NCI-H510A (cell line): ENCODE measurements at regions not wholly inside any gene's neighbourhood (a gene's known extent, or its start where the extent isn't known, plus 50 kb on each side); places are given as distances from the start of the nearest gene placed in this dataset.
"Not testable (repeated sequence)": the region's sequence is repeated elsewhere in the genome, so short reads cannot be mapped to it uniquely, and the experiment has no call there.

Experiments
- DNase-seq: peaks from one replicate; lab custom pipeline; 2025; lab: John Stamatoyannopoulos, UW

DNA sequence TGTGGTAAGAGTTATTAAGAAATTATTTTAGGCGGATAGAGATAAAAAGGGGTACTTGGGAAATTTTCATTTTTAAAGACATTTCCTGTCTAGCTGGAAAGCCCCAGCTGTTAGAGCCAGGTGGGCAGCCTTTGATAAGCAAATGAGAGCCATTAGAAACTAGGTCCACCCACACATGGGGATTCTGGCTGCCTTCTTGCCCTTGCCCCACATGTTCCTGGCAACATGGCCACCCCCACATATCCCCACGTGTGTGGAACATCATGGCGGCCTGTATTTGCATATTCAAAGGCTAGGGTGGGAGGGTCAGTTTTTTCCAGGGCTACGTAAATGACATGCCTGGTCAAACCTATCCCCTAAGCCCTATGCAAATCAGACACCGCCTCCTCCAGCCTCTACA is 1382.1 kb downstream of the AACS start:
- DNase-seq, result no peak

DNA sequence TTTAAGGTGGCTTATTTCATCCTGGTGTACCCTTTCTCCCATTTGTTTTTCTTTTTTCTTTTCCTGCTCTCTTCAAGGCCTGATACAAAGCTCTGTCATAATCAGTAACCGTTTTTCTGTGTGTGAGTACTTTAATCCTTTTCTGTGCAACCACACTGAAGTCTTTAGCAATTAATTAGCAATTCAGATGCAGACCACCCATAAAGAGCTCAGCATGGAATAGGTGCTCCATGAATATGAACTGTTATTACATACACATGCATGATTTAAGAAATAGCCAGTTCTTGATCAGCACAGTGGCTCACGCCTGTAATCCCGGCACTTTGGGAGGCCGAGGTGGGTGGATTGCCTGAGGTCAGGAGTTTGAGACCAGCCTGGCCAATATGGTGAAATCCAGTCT is 1386.6 kb downstream of the AACS start:
- no peak for DNase-seq

GRCh38 chr12:126452686-126453085 is 1387.5 kb downstream of the AACS start:
- not testable (repeated sequence) for DNase-seq

GRCh38 chr12:126454581-126454980 is 1389.3 kb downstream of the AACS start:
- DNase-seq, result no peak

- no peak for DNase-seq
Observed at GRCh38 chr12:126457776-126458175, 1392.5 kb downstream of the AACS start.

GRCh38 chr12:126464153-126464552 is 1398.9 kb downstream of the AACS start:
- DNase-seq, result no peak

DNA sequence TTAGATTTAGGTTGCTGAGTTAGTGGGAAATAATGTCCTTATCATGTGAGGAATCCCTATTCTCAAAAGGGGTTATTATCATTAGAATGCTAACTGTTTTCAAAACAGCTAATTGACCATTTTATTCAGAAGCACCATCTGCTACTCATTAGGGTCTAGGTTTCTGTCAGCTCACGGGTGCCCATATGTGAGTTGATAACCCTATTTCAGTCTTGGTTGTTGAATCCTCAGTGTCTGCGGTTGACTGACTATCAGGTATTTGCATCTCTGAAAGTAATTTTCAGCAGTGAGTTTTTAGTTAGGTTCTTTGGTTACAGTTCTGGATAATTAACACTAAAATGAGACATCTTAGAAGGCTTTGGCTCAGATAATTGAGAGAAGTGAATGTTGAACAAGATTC is 1404.0 kb downstream of the AACS start:
- no peak for DNase-seq

- no peak for DNase-seq
Observed at GRCh38 chr12:126474703-126475102, 1409.5 kb downstream of the AACS start.

GRCh38 chr12:126480451-126480850 is 1415.2 kb downstream of the AACS start:
- no peak for DNase-seq

GRCh38 chr12:126481688-126482087 is 1416.5 kb downstream of the AACS start:
- DNase-seq, result no peak

- no peak for DNase-seq
Observed at GRCh38 chr12:126482238-126482889, 1417.1 kb downstream of the AACS start.

DNA sequence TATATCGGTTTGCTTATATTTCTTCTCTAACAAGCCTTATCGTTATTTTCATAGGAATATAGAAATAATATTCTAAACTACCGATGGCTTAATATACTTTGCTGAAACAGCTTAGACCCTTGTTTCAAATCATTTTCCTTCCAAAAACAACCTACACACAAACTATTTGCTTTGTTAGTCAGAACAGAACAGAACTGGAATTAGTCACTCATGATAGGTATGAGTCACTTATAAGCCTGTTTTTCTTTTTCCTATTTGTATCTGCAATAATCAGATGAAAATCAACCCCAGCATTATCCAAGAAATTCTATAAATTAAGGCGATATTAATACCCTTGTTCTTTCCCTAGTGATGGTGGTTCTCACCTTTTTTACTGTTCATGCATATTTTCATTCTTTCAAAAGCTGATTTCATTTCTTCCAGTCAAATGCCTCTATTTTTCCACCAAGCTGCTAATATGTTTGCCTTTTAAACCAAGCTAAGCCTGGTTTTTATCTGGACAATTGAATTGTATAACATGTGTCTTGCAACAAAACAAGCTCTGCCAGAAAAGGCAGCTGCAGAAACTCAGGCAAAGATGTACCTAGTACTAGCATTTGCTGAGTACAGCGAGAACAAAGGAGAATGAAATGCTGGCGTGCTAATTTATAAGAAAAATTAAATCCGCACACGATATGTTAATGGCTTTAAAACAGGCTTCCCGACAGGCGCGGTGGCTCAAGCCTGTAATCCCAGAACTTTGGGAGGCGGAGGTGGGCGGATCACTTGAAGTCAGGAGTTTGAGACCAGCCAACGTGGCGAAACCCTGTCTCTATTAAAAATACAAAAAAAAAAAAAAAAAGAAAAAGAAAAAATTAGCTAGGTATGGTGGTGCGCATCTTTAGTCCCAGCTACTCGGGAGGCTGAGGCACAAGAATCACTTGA is 1418.2 kb downstream of the AACS start:
- no peak for DNase-seq

GRCh38 chr12:126487431-126487980 is 1422.3 kb downstream of the AACS start:
- DNase-seq, result no peak

- no peak for DNase-seq
Observed at GRCh38 chr12:126488806-126489205, 1423.6 kb downstream of the AACS start.

DNA sequence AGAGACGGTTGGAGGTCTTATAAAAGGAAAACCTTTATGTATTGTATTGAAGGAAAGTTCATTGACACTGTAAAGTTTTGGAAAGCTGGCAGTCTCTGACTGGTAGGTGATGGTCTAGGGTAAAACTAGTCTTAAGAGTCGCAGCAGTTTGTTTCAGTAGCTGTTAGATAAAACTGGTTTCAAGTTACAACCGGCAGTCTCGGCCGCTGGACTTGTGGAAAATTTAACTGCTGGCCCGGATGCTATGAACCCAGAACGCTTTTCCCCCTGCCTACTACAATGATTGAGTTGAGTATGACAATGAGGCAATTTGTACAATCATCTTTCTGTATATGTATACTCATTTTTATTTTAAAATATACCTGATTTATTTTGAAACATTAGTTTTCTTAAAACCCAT is 1426.9 kb downstream of the AACS start:
- DNase-seq, result no peak

DNA sequence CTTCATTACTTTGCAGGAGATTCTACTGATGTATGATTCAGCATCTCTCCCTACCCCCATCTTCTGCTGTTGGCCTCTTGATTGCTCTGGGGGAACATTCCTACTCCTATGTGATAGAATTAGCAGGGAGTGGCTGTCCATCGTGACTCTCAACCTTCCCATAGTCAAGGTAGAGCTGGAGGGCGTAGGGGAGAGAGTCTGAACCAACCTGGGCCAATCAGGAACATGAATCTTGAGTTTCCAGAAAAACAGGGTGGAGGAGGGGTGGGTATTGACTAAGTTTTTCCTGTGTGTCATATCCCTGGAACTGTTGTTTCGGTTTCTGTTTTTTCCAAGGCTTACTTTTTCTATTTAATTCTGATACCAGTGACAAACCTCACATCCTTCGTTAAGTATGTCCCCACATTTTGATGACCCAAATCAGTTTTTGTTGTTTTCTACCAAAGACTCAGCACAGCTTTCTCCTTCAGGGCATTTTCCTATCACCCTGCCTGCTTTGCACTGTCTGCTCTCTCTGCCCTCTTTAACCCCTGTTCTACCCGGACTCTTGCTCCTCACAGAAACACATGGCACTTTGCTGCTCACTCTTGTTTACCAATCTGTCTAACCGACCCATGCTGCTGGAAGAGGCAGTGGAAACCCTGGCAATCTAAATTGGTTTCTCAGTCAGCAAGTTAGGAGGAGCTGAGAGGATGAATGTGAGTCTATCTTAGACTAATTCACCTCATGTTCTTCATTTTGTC is 1428.3 kb downstream of the AACS start:
- DNase-seq, result no peak

DNA sequence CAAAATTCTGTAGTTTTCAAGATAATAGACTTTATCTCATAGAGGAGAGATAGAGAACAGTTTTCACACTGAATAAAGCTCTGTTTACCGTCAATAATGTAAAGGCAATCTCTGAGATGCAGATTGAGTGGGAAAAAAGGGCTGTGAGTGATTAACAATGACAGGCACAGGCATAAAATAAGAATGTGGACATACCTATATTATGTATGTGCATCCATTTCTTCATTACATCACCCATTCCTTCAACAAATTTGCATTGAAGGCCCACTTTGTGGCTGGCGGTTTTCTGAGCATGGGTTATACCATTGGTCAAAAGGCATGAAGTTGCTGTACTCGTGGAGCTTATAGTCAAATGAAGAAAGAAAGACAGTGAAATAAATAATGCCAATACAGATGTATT is 1431.0 kb downstream of the AACS start:
- DNase-seq, result no peak

DNA sequence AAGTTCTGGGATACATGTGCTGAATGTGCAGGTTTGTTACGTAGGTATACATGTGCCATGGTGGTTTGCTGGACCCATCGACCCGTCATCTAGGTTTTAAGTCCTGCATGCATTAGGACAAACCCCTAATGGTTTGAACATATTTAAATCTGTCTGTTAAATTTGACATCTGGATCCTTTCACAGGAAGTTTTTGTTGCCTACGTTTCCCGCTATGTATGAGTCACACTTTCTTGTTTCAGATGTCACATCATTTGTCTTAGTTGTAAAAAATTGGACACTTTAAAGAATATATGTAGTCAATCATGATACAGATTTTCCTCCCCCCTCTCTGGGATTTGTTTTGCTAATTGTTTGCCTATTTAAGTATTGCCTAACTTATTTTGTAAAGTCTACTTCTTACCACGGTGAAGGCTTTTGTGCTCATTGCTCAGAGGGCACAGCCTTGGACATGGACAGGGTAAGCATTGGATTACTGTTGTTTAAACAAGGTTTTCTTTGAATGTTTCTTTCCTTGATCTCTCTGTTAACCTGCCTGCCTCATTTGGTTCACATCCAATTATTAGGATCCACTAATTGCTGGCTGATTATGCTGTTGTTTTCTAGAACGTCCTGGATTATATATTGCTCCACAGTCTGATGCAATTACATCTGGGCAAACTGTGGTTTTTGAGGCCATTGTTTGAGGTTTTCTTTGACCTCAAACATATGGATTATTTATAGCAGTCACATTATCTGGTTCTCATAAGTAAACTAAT is 1441.4 kb downstream of the AACS start:
- DNase-seq, result no peak

- no peak for DNase-seq
Observed at GRCh38 chr12:126507231-126507630, 1442.0 kb downstream of the AACS start.

DNA sequence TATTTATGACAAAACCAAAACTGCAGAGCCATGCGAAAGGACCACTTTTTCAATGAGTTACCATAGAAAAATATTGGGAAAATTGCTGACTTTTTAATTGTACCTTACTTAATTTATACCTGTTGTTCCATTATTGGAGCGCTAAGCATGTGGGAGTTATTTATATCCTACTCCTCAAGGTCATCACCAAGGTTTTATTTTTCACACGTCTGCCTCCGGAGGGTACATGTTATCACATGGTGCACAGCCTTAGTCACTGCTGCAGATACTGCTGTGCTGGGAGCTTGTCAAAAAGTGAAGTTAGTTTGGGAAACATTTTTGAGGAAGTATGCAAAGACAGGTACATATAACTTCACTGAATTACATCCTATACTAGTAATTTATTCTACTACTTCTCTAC is 1444.3 kb downstream of the AACS start:
- no peak for DNase-seq

DNA sequence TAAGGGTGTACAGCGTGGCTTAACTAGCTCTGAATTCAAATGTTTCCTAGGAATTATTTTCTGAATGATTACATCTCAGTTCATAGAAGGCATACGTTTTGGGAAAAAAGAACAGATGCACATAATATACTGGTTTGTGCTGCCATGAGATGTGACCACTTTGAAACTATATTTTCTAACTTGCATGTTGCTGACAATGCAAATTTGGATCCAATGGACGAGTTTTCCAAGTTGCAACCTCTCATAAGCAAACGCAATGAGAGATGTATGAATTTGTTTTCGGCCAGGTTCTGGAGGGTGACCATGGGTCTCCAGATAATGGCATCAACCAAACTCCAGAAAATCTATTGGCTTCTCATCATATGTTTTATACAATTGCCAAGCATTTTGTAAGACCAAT is 1445.4 kb downstream of the AACS start:
- DNase-seq, result no peak
